COLO668 (cell line): ENCODE measurements at regions not wholly inside any gene's neighbourhood (a gene's known extent, or its start where the extent isn't known, plus 50 kb on each side); places are given as distances from the start of the nearest gene placed in this dataset.

Source experiments
- DNase-seq: peaks from one replicate; lab custom pipeline; 2025; ENCODE audit not compliant: unreplicated experiment; lab: John Stamatoyannopoulos, UW

- no peak for DNase-seq
These were observed 276.3 kb downstream of the EIPR1 start for GRCh38 chr2:3101016-3101942.

- no peak for DNase-seq
These were observed 277.2 kb downstream of the EIPR1 start for GRCh38 chr2:3100386-3100785.

- DNase-seq, result no peak
These were observed 277.8 kb downstream of the EIPR1 start for GRCh38 chr2:3099860-3100234.

- DNase-seq, result peak; percentile 13
These were observed 278.3 kb downstream of the EIPR1 start for GRCh38 chr2:3099145-3099859.

- DNase-seq, result no peak
These were observed 279.4 kb downstream of the EIPR1 start for GRCh38 chr2:3098231-3098630.

- DNase-seq, result no peak
These were observed 279.8 kb downstream of the EIPR1 start for GRCh38 chr2:3097804-3098203.

- DNase-seq, result no peak
These were observed 282.3 kb downstream of the EIPR1 start for GRCh38 chr2:3094999-3095958.

GRCh38 chr2:3094318-3094717 lies 283.3 kb downstream of the EIPR1 start:
- no peak for DNase-seq

- DNase-seq, result no peak
These were observed 285.9 kb downstream of the EIPR1 start for GRCh38 chr2:3091696-3092095.

- DNase-seq, result no peak
These were observed 294.9 kb downstream of the EIPR1 start for GRCh38 chr2:3082705-3083104.

- no peak for DNase-seq
These were observed 297.4 kb downstream of the EIPR1 start for GRCh38 chr2:3079959-3080948.

GRCh38 chr2:3079466-3079865 lies 298.2 kb downstream of the EIPR1 start:
- DNase-seq, result no peak

GRCh38 chr2:3078684-3079083 lies 298.9 kb downstream of the EIPR1 start:
- DNase-seq, result no peak

- no peak for DNase-seq
These were observed 300.6 kb downstream of the EIPR1 start for GRCh38 chr2:3076848-3077642.

- no peak for DNase-seq
These were observed 301.7 kb downstream of the EIPR1 start for GRCh38 chr2:3075991-3076340.

- no peak for DNase-seq
These were observed 302.2 kb downstream of the EIPR1 start for GRCh38 chr2:3075316-3075990.

GRCh38 chr2:3073704-3074103 lies 303.9 kb downstream of the EIPR1 start:
- no peak for DNase-seq

- no peak for DNase-seq
These were observed 304.5 kb downstream of the EIPR1 start for GRCh38 chr2:3073041-3073595.
